A549 (cell line): ENCODE measurements at regions not wholly inside any gene's neighbourhood (a gene's known extent, or its start where the extent isn't known, plus 50 kb on each side); places are given as distances from the start of the nearest gene placed in this dataset.

ENCODE experiments used
- EP300 ChIP-seq, 2 experiments: fragments of >200 bp; sonication (Bioruptor Twin); formaldehyde crosslinking; IDR thresholded peaks; 2 replicates in 1 of 2; 3 replicates in 1 of 2; pipeline ENCODE4 v1.6.1; 2016 to 2017
- RFX5 ChIP-seq: fragments of 450-650 bp; IDR thresholded peaks from 2 replicates; pipeline ENCODE4 v1.7.1; 2014; ENCODE audit warnings: antibody characterized with exemption, mild to moderate bottlenecking, moderate library complexity

DNA sequence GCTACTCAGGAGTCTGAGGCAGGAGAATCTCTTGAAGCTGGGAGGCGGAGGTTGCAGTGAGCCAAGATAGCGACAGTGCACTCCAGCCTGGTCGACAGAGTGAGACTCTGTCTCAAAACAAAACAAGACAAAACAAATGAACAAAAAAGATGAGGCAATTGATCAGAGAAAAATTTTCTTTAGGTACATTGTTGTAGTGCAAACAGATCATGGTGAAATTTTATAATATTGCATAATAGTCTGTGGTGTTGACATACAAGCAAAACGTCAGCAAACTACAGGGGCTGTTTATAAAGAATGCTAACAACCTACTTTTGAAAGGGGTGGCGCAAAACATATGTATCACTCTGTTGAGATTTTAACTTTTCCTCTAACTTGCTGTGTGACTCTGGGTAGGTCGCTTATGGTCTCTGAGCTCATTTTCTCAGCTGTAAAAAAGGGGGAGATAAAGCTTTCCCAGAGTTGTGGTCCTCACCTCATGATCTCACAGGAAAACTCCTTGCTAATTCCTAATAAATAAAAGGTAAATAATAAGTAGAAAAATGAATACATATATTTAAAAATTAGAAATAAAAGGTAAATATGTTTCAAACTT is 64.8 kb upstream of the NUP160 start:
- TF ChIP-seq EP300 (IDR thresholded peaks at IDR 0.05) (peak; percentile 71 to 76; a peak in 3 of 5 replicates), RFX5 (no peak)
